Stimulated activated CD8-positive, alpha-beta memory T cell treated with anti-CD3 and anti-CD28 coated beads, Interleukin-12 subunit alpha, Interleukin-12 subunit beta, amount 100 ng/mL, for 24 hours (primary cell): ENCODE measurements at regions not wholly inside any gene's neighbourhood (a gene's known extent, or its start where the extent isn't known, plus 50 kb on each side); places are given as distances from the start of the nearest gene placed in this dataset.
"Not testable (repeated sequence)": the region's sequence is repeated elsewhere in the genome, so short reads cannot be mapped to it uniquely, and the experiment has no call there.

ENCODE experiments used
- DNase-seq: peaks from one replicate; pipeline ENCODE4 v3.0.0-alpha.2; 2020; ENCODE audit errors: extremely low read depth

- DNase-seq = no peak
These were observed 252.8 kb upstream of the FOXF1 start for GRCh38 chr16:86257546-86257945.

- no peak for DNase-seq
These were observed 251.6 kb upstream of the FOXF1 start for GRCh38 chr16:86258713-86259112.

GRCh38 chr16:86259499-86259898 lies 250.8 kb upstream of the FOXF1 start:
- no peak for DNase-seq

- DNase-seq = no peak
These were observed 248.9 kb upstream of the FOXF1 start for GRCh38 chr16:86261379-86261778.

GRCh38 chr16:86267657-86268056 lies 242.7 kb upstream of the FOXF1 start:
- not testable (repeated sequence) for DNase-seq

GRCh38 chr16:86270696-86271095 lies 239.6 kb upstream of the FOXF1 start:
- DNase-seq = no peak

- no peak for DNase-seq
These were observed 237.6 kb upstream of the FOXF1 start for GRCh38 chr16:86272744-86273143.

- DNase-seq = no peak
These were observed 233.1 kb upstream of the FOXF1 start for GRCh38 chr16:86277221-86277620.

- not testable (repeated sequence) for DNase-seq
These were observed 232.5 kb upstream of the FOXF1 start for GRCh38 chr16:86277859-86278258.

- no peak for DNase-seq
These were observed 228.9 kb upstream of the FOXF1 start for GRCh38 chr16:86281421-86281820.

- DNase-seq = no peak
These were observed 226.4 kb upstream of the FOXF1 start for GRCh38 chr16:86283944-86284343.

GRCh38 chr16:86285421-86285820 lies 224.9 kb upstream of the FOXF1 start:
- no peak for DNase-seq

GRCh38 chr16:86285938-86286921 lies 224.1 kb upstream of the FOXF1 start:
- DNase-seq = no peak

GRCh38 chr16:86286991-86287663 lies 223.2 kb upstream of the FOXF1 start:
- DNase-seq = no peak

- no peak for DNase-seq
These were observed 222.6 kb upstream of the FOXF1 start for GRCh38 chr16:86287664-86288201.

- DNase-seq = no peak
These were observed 221.5 kb upstream of the FOXF1 start for GRCh38 chr16:86288716-86289294.

- DNase-seq = no peak
These were observed 221.0 kb upstream of the FOXF1 start for GRCh38 chr16:86289304-86289703.

GRCh38 chr16:86289907-86290306 lies 220.4 kb upstream of the FOXF1 start:
- DNase-seq = no peak

- DNase-seq = no peak
These were observed 218.8 kb upstream of the FOXF1 start for GRCh38 chr16:86291491-86291890.

GRCh38 chr16:86292171-86292775 lies 218.1 kb upstream of the FOXF1 start:
- DNase-seq = no peak

- no peak for DNase-seq
These were observed 217.4 kb upstream of the FOXF1 start for GRCh38 chr16:86292942-86293341.

GRCh38 chr16:86293906-86294305 lies 216.4 kb upstream of the FOXF1 start:
- no peak for DNase-seq
